Smooth muscle cell (in vitro differentiated cells): ENCODE measurements at regions not wholly inside any gene's neighbourhood (a gene's known extent, or its start where the extent isn't known, plus 50 kb on each side); places are given as distances from the start of the nearest gene placed in this dataset.

Source experiments
- DNase-seq: peaks from one replicate; lab custom pipeline; 2025; ENCODE audit not compliant: unreplicated experiment; lab: John Stamatoyannopoulos, UW
- H2AFZ ChIP-seq: fragments of 200-600 bp; sonication (generic); 2 replicates; pipeline ENCODE4 v1.6.0; 2016; ENCODE audit warnings: antibody characterized with exemption, low read depth, mild to moderate bottlenecking
- H3F3A ChIP-seq: fragments of 200-600 bp; sonication (generic); 2 replicates; pipeline ENCODE4 v1.6.0; 2017; ENCODE audit warnings: antibody characterized with exemption, low read depth
- H3K27ac ChIP-seq: fragments of 200-600 bp; sonication (generic); 2 replicates; pipeline ENCODE4 v1.5.1; 2016; ENCODE audit warnings: low read depth, mild to moderate bottlenecking
- H3K27me3 ChIP-seq: fragments of 200-600 bp; sonication (generic); 2 replicates; pipeline ENCODE4 v1.6.1; 2016; ENCODE audit warnings: low read depth, mild to moderate bottlenecking
- H3K36me3 ChIP-seq: fragments of 200-600 bp; sonication (generic); 2 replicates; pipeline ENCODE4 v1.5.1; 2016; ENCODE audit warnings: low read depth
- H3K4me1 ChIP-seq: fragments of 200-600 bp; sonication (generic); 2 replicates; pipeline ENCODE4 v1.5.1; 2016; ENCODE audit warnings: low read depth
- H3K4me2 ChIP-seq: fragments of 200-600 bp; sonication (generic); 2 replicates; pipeline ENCODE4 v1.6.0; 2016; ENCODE audit warnings: mild to moderate bottlenecking
- H3K4me3 ChIP-seq: fragments of 200-600 bp; sonication (generic); 2 replicates; pipeline ENCODE4 v1.5.1; 2016; ENCODE audit warnings: mild to moderate bottlenecking
- H3K79me2 ChIP-seq: fragments of 200-600 bp; sonication (generic); 2 replicates; pipeline ENCODE4 v1.6.0; 2016; ENCODE audit warnings: low read depth, mild to moderate bottlenecking
- H3K9ac ChIP-seq: fragments of 200-600 bp; sonication (generic); 2 replicates; pipeline ENCODE4 v1.6.0; 2016; ENCODE audit warnings: low read depth
- H3K9me3 ChIP-seq: fragments of 200-600 bp; sonication (generic); replicated peaks from 2 replicates; pipeline ENCODE4 v1.5.1; 2016; ENCODE audit warnings: low read depth
- H4K20me1 ChIP-seq: fragments of 200-600 bp; sonication (generic); 2 replicates; pipeline ENCODE4 v1.6.0; 2016; ENCODE audit warnings: low read depth
- CTCF ChIP-seq: fragments of 200-600 bp; sonication (generic); IDR thresholded peaks from 2 replicates; pipeline ENCODE4 v1.5.1; 2017; ENCODE audit warnings: borderline replicate concordance, mild to moderate bottlenecking, antibody characterized with exemption; ENCODE audit not compliant: insufficient read depth, poor library complexity, severe bottlenecking
- WGBS: methylation state at CpG from one replicate; pipeline ENCODE4 v1.1.7; 2016; ENCODE audit warnings: low lambda C conversion rate; 5-methylcytosine and 5-hydroxymethylcytosine counted together

DNA sequence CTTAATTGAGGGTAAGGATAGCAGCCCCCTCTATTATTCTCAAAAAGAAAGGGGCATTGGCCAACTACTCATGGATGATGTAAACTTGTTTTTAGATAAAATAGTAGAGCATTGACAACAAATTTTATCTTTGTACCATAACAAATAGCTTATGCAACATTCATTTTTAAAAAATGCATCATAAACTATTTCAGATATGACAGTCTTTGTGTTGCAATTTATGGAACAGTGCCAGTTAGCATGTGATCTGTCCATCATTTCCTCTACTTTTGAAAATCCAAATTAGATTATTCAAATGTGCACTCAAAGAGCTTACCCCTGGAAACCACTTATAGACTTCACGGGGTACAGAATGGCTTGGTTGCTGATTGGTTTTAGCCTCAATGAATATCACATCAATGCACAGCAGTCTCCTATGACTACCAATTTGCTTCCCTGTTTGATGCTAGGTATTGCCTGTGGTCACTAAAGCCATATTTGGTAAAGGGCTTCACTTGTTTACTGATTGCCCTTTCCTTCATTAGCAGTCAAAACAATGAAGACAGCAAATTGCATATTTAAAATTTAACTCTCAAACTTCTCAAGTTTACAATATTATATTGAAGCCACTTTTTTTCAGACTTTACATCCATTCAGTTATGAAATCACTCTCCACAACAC is 274.9 kb upstream of the MGAT4C start:
- H3F3A ChIP-seq = no peaks in the 10 kb centered on the region
- no peaks in the 10 kb centered on the region for H3K9me3 ChIP-seq
- no peak overlapping the region for H3K27ac ChIP-seq
- no peaks in the 10 kb centered on the region for H3K36me3 ChIP-seq
- TF ChIP-seq CTCF = no peak
- no peaks in the 10 kb centered on the region for H4K20me1 ChIP-seq
- H3K79me2 ChIP-seq = no peaks in the 10 kb centered on the region
- H3K27me3 ChIP-seq = no peaks in the 10 kb centered on the region
- no peak overlapping the region for H2AFZ ChIP-seq
- no peak overlapping the region for H3K4me3 ChIP-seq
- no peak overlapping the region for H3K9ac ChIP-seq
- DNase-seq = no peak
- no peaks in the 10 kb centered on the region for H3K4me1 ChIP-seq
- 79% methylated on average over 1 of the region's 1 CpG for WGBS
- no peak overlapping the region for H3K4me2 ChIP-seq

DNA sequence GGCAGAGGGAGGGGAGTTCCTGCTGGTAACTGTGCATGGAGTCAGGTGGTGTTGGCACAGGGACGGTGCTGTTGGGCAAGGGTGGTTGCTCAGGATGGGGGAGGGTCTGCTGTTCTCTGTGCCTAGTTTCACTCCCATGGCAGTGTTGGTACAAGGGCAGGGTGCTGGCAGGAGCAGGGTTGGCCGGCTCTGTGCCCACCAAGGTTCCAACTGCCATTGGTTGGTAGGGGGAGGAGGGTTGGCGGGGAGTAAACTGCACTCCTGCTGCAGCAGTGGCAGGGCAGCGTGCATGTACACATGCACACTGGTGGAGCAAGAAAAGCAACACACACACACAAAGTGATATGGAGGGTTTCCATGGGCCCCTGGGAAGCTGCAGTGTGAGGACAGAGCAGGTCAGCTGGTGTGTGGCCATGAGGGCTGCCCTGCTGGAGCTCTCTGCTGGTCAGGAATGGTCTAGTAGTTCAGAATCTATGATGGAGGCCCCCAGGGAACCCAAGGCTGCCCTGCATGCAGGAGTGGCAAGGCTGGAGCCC is 269.9 kb upstream of the MGAT4C start:
- no peaks in the 10 kb centered on the region for H3K4me1 ChIP-seq
- H3K36me3 ChIP-seq = no peaks in the 10 kb centered on the region
- H3K9ac ChIP-seq = no peak overlapping the region
- no peak overlapping the region for H3K4me3 ChIP-seq
- no peaks in the 10 kb centered on the region for H4K20me1 ChIP-seq
- 92% methylated on average over 4 of the region's 4 CpGs for WGBS
- no peaks in the 10 kb centered on the region for H3K27me3 ChIP-seq
- no peaks in the 10 kb centered on the region for H3F3A ChIP-seq
- H3K27ac ChIP-seq = no peak overlapping the region
- no peak overlapping the region for H3K4me2 ChIP-seq
- H2AFZ ChIP-seq = no peak overlapping the region
- H3K9me3 ChIP-seq = no peaks in the 10 kb centered on the region
- no peaks in the 10 kb centered on the region for H3K79me2 ChIP-seq
- TF ChIP-seq CTCF = no peak
- DNase-seq = no peak

DNA sequence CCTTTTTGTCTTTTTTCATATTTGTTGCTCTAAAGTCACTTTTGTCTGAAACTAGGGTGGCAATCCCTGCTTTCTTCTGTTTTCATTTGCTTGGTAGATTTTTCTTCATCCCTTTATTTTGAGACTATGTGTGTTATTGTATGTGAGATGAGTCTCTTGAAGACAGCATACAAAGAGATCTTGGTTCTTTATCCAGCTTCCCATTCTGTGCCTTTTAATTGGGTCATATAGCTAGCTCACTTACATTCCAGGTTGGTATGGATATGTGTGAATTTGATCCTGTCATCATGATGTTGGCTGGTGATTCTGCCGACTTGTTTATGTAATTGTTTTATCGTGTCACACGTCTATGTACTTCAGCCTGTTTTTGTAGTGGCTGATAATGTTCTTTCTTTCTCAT is 267.7 kb upstream of the MGAT4C start:
- no peaks in the 10 kb centered on the region for H3K79me2 ChIP-seq
- no peak overlapping the region for H3K4me3 ChIP-seq
- H3K27ac ChIP-seq = no peak overlapping the region
- H3K9me3 ChIP-seq = no peaks in the 10 kb centered on the region
- H4K20me1 ChIP-seq = no peaks in the 10 kb centered on the region
- no peaks in the 10 kb centered on the region for H3K36me3 ChIP-seq
- H3F3A ChIP-seq = no peaks in the 10 kb centered on the region
- 94% methylated on average over 3 of the region's 3 CpGs for WGBS
- H3K27me3 ChIP-seq = no peaks in the 10 kb centered on the region
- no peak overlapping the region for H3K9ac ChIP-seq
- no peak for TF ChIP-seq CTCF
- H2AFZ ChIP-seq = no peak overlapping the region
- H3K4me1 ChIP-seq = no peaks in the 10 kb centered on the region
- no peak overlapping the region for H3K4me2 ChIP-seq
- no peak for DNase-seq

GRCh38 chr12:86521870-86522269 is 265.7 kb upstream of the MGAT4C start:
- H3K9me3 ChIP-seq = no peaks in the 10 kb centered on the region
- no peak overlapping the region for H3K4me3 ChIP-seq
- no peak for TF ChIP-seq CTCF
- no peaks in the 10 kb centered on the region for H3K36me3 ChIP-seq
- no peak overlapping the region for H3K9ac ChIP-seq
- no peaks in the 10 kb centered on the region for H3K79me2 ChIP-seq
- H3K4me2 ChIP-seq = no peak overlapping the region
- no peaks in the 10 kb centered on the region for H3K4me1 ChIP-seq
- H3K27me3 ChIP-seq = no peaks in the 10 kb centered on the region
- no peaks in the 10 kb centered on the region for H4K20me1 ChIP-seq
- no peak overlapping the region for H2AFZ ChIP-seq
- H3K27ac ChIP-seq = no peak overlapping the region
- WGBS = 86% methylated on average over 1 of the region's 1 CpG
- no peak for DNase-seq
- no peaks in the 10 kb centered on the region for H3F3A ChIP-seq
